ENCODE measurements at regions not wholly inside any gene's neighbourhood (a gene's known extent, or its start where the extent isn't known, plus 50 kb on each side); places are given as distances from the start of the nearest gene placed in this dataset.

- no peak for DNase-seq (ENCODE audit: extremely low read depth, low read depth)
- no peak overlapping the region for H3K4me3 ChIP-seq (replicated peaks; ENCODE audit: low read depth, low read length)
- TF ChIP-seq, protein P1, sequence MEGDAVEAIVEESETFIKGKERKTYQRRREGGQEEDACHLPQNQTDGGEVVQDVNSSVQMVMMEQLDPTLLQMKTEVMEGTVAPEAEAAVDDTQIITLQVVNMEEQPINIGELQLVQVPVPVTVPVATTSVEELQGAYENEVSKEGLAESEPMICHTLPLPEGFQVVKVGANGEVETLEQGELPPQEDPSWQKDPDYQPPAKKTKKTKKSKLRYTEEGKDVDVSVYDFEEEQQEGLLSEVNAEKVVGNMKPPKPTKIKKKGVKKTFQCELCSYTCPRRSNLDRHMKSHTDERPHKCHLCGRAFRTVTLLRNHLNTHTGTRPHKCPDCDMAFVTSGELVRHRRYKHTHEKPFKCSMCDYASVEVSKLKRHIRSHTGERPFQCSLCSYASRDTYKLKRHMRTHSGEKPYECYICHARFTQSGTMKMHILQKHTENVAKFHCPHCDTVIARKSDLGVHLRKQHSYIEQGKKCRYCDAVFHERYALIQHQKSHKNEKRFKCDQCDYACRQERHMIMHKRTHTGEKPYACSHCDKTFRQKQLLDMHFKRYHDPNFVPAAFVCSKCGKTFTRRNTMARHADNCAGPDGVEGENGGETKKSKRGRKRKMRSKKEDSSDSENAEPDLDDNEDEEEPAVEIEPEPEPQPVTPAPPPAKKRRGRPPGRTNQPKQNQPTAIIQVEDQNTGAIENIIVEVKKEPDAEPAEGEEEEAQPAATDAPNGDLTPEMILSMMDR (IDR thresholded peaks at IDR 0.05; ENCODE audit: low read depth, low read length, missing control alignments): no peak
Measured at GRCh38 chr10:62741996-62742395, 62.5 kb upstream of the ADO start.

GRCh38 chr10:62742536-62743061 is 61.9 kb upstream of the ADO start:
- TF ChIP-seq, protein P1 (IDR thresholded peaks at IDR 0.05; ENCODE audit: low read depth, low read length, missing control alignments): no peak
- DNase-seq (ENCODE audit: extremely low read depth, low read depth): no peak

DNA sequence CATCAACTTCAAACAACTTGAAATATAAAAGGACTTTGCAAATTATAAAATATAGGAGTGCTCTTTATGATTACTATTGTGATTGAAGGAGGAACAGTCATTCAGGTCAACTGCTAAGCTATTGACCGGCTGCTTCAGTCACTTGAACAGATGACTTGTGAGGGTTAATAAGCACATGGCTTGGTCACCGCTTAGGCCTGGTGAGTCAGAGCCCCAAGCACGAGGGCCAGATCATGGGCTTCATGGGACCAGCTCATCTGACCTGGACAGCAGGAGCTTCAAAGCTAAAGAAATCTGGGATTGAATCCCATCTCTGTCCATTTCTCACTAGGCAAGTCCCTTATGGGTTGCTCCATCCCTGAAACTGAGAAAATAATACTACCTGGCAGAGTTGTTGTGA is 60.4 kb upstream of the ADO start:
- TF ChIP-seq, protein P1 (IDR thresholded peaks at IDR 0.05; ENCODE audit: low read depth, low read length, missing control alignments): no peak
- peak; percentile 14 for DNase-seq (ENCODE audit: extremely low read depth, low read depth)
- H3K4me3 ChIP-seq (replicated peaks; ENCODE audit: low read depth, low read length): no peak overlapping the region

More at GRCh38 chr10:62742536-62743061, 61.9 kb upstream of the ADO start:
- H3K4me3 ChIP-seq (replicated peaks; ENCODE audit: low read depth, low read length): no peak overlapping the region

DNA sequence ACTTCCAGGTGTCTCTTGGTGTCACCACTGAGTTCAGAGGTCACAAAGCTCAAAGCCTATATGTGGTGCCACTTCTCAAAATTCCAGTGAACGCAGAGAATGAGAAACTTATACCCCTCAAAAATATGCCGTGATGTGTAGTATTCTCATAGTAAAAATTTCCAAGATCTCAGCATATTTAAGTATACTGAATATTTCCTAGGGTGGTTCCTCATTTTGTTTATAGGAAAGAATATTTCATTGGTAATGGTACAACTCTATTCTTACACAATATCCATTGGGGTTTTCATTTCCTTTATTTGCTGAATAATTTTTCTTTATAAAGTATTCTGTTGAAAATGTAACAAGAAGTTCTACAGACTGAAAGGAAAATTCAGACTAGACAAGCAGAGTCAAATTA is 58.9 kb upstream of the ADO start:
- no peak for DNase-seq (ENCODE audit: extremely low read depth, low read depth)
- H3K4me3 ChIP-seq (replicated peaks; ENCODE audit: low read depth, low read length): no peak overlapping the region
- TF ChIP-seq, protein P1 (IDR thresholded peaks at IDR 0.05; ENCODE audit: low read depth, low read length, missing control alignments): no peak

- no peak for DNase-seq (ENCODE audit: extremely low read depth, low read depth)
- TF ChIP-seq, protein P1 (IDR thresholded peaks at IDR 0.05; ENCODE audit: low read depth, low read length, missing control alignments): no peak
Measured at GRCh38 chr10:62746951-62747729, 57.4 kb upstream of the ADO start.

DNA sequence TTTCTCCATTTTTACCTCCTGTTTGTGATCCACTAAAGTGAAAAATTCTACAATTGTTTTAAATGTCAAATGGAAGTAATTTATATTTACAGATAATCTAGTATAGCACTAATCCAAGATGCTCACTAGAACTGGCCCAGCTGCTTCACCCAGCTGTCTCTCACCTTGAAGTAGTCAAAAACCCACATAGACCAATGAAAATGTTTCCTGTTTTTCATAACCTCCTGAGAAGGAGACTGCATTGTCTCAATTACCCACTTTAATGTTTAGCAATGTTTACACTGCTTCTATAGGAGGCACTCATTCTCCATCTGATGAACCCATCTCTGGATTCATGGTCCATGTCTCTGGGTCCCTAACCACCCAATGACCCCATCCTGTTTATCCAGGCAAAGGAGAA is 56.1 kb upstream of the ADO start:
- no peak for DNase-seq (ENCODE audit: extremely low read depth, low read depth)
- TF ChIP-seq, protein P1 (IDR thresholded peaks at IDR 0.05; ENCODE audit: low read depth, low read length, missing control alignments): no peak
- H3K4me3 ChIP-seq (replicated peaks; ENCODE audit: low read depth, low read length): no peak overlapping the region

More at GRCh38 chr10:62746951-62747729, 57.4 kb upstream of the ADO start:
- no peak overlapping the region for H3K4me3 ChIP-seq (replicated peaks; ENCODE audit: low read depth, low read length)

Data from HFF-Myc (cell line).